PC-3 (cell line): ENCODE measurements at regions not wholly inside any gene's neighbourhood (a gene's known extent, or its start where the extent isn't known, plus 50 kb on each side); places are given as distances from the start of the nearest gene placed in this dataset.

Experiments used
- ATAC-seq: fragments of 200-7000 bp; cut with Tn5 transposase; 2 replicates; pipeline ENCODE4 v1.9.1; 2020; ENCODE audit warnings: mild to moderate bottlenecking, moderate library complexity
- BruUV-seq: library from RNA; stranded (reverse); fragments of 400-500 nt; replicated peaks from 2 replicates; lab custom pipeline; 2021; lab: Mats Ljungman, UMichigan
- CTCF ChIA-PET: fragments of 300-600 bp; sonication (Branson Sonifier 250); formaldehyde crosslinking; loops from one replicate; lab custom pipeline; 2022; ENCODE audit warnings: antibody characterized with exemption; lab: Charles Lee
- POLR2A ChIA-PET: fragments of 300-600 bp; sonication (Branson Sonifier 250); formaldehyde crosslinking; loops from one replicate; lab custom pipeline; 2022; ENCODE audit warnings: antibody characterized with exemption; ENCODE audit not compliant: unreplicated experiment; lab: Charles Lee
- DNase-seq: peaks from one replicate; pipeline ENCODE4 v3.0.0-alpha.2; 2015
- H2AFZ ChIP-seq: fragments of 300-600 bp; sonication (generic); 2 replicates; pipeline ENCODE4 v1.6.0; 2016; ENCODE audit warnings: antibody characterized with exemption, low read length
- H3F3A ChIP-seq: fragments of 300-600 bp; sonication (generic); one replicate; pipeline ENCODE4 v1.6.0; 2017; ENCODE audit warnings: antibody characterized with exemption, low read length, control low read depth, mild to moderate bottlenecking; ENCODE audit not compliant: unreplicated experiment
- H3K27ac ChIP-seq: fragments of 300-600 bp; sonication (generic); 2 replicates; pipeline ENCODE4 v1.5.1; 2016; ENCODE audit warnings: mild to moderate bottlenecking, low read length
- H3K27me3 ChIP-seq: fragments of 300-600 bp; sonication (generic); 2 replicates; pipeline ENCODE4 v1.6.1; 2016; ENCODE audit warnings: low read length, mixed read lengths
- H3K36me3 ChIP-seq: fragments of 300-600 bp; sonication (generic); 2 replicates; pipeline ENCODE4 v1.6.1; 2016; ENCODE audit warnings: low read depth, mixed run types, low read length, mixed read lengths
- H3K4me1 ChIP-seq: fragments of 300-600 bp; sonication (generic); 2 replicates; pipeline ENCODE4 v1.5.1; 2016; ENCODE audit warnings: low read length; ENCODE audit not compliant: insufficient read depth
- H3K4me2 ChIP-seq: fragments of 300-600 bp; sonication (generic); 2 replicates; pipeline ENCODE4 v1.6.0; 2016; ENCODE audit warnings: low read length
- H3K4me3 ChIP-seq: fragments of 300-600 bp; sonication (generic); 2 replicates; pipeline ENCODE4 v1.5.1; 2016; ENCODE audit warnings: mild to moderate bottlenecking, low read length, mixed read lengths
- H3K79me2 ChIP-seq: fragments of 300-600 bp; sonication (generic); 2 replicates; pipeline ENCODE4 v1.6.1; 2017; ENCODE audit warnings: low read length, mixed read lengths
- H3K9ac ChIP-seq: fragments of 300-600 bp; sonication (generic); 2 replicates; pipeline ENCODE4 v1.6.0; 2016; ENCODE audit warnings: mild to moderate bottlenecking, low read length
- H3K9me2 ChIP-seq: fragments of 300-600 bp; sonication (generic); replicated peaks from 2 replicates; pipeline ENCODE4 v1.6.1; 2016; ENCODE audit warnings: mixed run types, low read length, mixed read lengths
- H3K9me3 ChIP-seq: fragments of 300-600 bp; sonication (generic); 2 replicates; pipeline ENCODE4 v1.6.1; 2016; ENCODE audit warnings: low read length, mixed read lengths
- H4K20me1 ChIP-seq: fragments of 300-600 bp; sonication (generic); 2 replicates; pipeline ENCODE4 v1.6.1; 2016; ENCODE audit warnings: low read length, mixed read lengths
- EZH2 ChIP-seq: fragments of 300-600 bp; sonication (generic); IDR thresholded peaks from one replicate; pipeline ENCODE4 v1.6.1; 2017; ENCODE audit warnings: antibody characterized with exemption, mild to moderate bottlenecking, low read length; ENCODE audit not compliant: unreplicated experiment
- EZH2phosphoT487 ChIP-seq: fragments of 300-600 bp; sonication (generic); IDR thresholded peaks from 2 replicates; pipeline ENCODE4 v1.6.1; 2018; ENCODE audit warnings: mild to moderate bottlenecking, antibody characterized with exemption, low read length, borderline replicate concordance
- intact Hi-C: fragments of 100-400 bp; cut with micrococcal nuclease; formaldehyde crosslinking; loops from 2 replicates; pipeline ENCODE4 v1.9.0; 2023
- TF ChIP-seq, protein P1 (sequence below): fragments of 300-600 bp; sonication (generic); conservative IDR thresholded peaks from 2 replicates; pipeline ENCODE4 v1.5.1; 2017; ENCODE audit warnings: antibody characterized with exemption, low read depth, mild to moderate bottlenecking, low read length

DNA sequence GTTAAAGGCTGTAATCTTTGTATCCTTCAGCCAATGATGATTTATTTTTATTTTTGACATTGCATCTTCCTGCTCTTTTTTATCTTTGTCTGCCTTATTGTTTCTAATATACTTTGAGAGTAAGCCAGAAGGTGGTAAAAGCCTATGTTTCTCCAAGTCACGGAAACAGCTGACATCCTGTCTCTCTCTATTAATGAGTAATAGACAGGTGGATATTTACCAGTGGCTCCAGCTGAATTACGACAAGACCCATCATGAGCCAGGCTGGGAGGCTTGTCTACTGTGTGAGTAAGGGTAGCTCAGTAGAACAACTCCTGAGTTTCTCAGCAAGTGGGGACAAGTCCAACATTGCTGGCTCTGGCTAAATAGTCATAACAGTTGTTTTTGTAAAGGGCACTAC, 166.6 kb downstream of the NDFIP2 start:
- DNase-seq (peak; percentile 7), ATAC-seq (peak; percentile 62)
- BruUV-seq = no TSS peak
- TF ChIP-seq EZH2phosphoT487 (no peak), EZH2 (no peak)
- TF ChIP-seq, protein P1, sequence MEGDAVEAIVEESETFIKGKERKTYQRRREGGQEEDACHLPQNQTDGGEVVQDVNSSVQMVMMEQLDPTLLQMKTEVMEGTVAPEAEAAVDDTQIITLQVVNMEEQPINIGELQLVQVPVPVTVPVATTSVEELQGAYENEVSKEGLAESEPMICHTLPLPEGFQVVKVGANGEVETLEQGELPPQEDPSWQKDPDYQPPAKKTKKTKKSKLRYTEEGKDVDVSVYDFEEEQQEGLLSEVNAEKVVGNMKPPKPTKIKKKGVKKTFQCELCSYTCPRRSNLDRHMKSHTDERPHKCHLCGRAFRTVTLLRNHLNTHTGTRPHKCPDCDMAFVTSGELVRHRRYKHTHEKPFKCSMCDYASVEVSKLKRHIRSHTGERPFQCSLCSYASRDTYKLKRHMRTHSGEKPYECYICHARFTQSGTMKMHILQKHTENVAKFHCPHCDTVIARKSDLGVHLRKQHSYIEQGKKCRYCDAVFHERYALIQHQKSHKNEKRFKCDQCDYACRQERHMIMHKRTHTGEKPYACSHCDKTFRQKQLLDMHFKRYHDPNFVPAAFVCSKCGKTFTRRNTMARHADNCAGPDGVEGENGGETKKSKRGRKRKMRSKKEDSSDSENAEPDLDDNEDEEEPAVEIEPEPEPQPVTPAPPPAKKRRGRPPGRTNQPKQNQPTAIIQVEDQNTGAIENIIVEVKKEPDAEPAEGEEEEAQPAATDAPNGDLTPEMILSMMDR = no peak
- no peak overlapping the region for H3K4me2 ChIP-seq
- no peak overlapping the region for H3K27ac ChIP-seq
- H2AFZ ChIP-seq = no peak overlapping the region
- H3K9me3 ChIP-seq = no peaks in the 10 kb centered on the region
- ChIA-PET CTCF (no interaction called here), POLR2A (no interaction called here)
- no peaks in the 10 kb centered on the region for H3K9me2 ChIP-seq
- no peak overlapping the region for H3K9ac ChIP-seq
- no peaks in the 10 kb centered on the region for H3K36me3 ChIP-seq
- H3K4me1 ChIP-seq = no peaks in the 10 kb centered on the region
- H3K4me3 ChIP-seq = no peak overlapping the region
- H3K79me2 ChIP-seq = no peaks in the 10 kb centered on the region
- no peaks in the 10 kb centered on the region for H3K27me3 ChIP-seq
- H3F3A ChIP-seq = no peaks in the 10 kb centered on the region
- intact Hi-C loops = no loop called here
- no peaks in the 10 kb centered on the region for H4K20me1 ChIP-seq

DNA sequence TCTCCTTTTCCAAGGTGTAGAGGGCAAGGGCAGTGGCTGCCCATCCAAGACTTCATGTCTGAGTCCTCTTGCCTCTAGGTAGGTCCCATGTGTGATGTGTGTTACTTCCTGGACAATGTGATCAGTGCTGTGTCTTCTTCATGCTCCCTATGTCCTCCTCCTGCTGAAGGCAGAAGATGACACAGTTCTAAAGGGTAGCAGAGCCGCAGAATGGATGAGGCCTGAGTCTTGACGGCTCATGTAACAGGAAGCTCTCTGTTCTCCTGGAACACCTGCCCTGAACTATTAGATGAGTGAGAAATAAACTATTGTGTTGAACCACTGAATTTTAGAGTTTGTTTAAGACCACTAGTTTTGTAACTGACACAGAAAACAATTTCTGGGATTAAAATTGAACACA, 165.9 kb downstream of the NDFIP2 start:
- CTCF ChIA-PET = no interaction called here
- no peaks in the 10 kb centered on the region for H3K79me2 ChIP-seq
- H3K4me3 ChIP-seq = no peak overlapping the region
- no peak overlapping the region for H3K4me2 ChIP-seq
- H2AFZ ChIP-seq = no peak overlapping the region
- H4K20me1 ChIP-seq = no peaks in the 10 kb centered on the region
- intact Hi-C loops = no loop called here
- ATAC-seq = no peak
- no peaks in the 10 kb centered on the region for H3K36me3 ChIP-seq
- no TSS peak for BruUV-seq
- H3K9me3 ChIP-seq = no peaks in the 10 kb centered on the region
- H3F3A ChIP-seq = no peaks in the 10 kb centered on the region
- H3K27me3 ChIP-seq = no peaks in the 10 kb centered on the region
- no peaks in the 10 kb centered on the region for H3K4me1 ChIP-seq
- H3K9me2 ChIP-seq = no peaks in the 10 kb centered on the region
- POLR2A ChIA-PET = no interaction called here
- DNase-seq = no peak
- TF ChIP-seq EZH2 = no peak
- TF ChIP-seq EZH2phosphoT487 = no peak
- TF ChIP-seq, protein P1 = no peak
- no peak overlapping the region for H3K27ac ChIP-seq
- H3K9ac ChIP-seq = no peak overlapping the region

DNA sequence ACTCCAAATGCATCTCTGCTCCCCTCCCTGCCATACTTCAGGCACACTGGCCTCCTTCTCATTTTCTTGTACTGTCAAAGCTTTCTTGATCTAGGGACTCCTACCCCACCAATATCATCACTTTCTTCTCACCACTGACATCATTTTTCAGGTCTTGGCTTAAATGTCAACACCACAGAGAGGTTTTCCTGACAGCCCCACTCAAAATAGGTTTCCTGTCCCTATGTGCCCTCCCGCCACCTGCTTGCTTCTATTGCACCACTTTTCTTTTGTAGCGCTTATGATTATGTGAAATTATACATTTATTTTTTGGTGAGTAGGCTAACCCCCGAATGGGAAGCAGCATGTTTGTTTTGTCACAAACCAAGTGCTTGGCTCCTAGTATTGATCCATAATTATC, 164.6 kb downstream of the NDFIP2 start:
- no peak overlapping the region for H3K4me3 ChIP-seq
- H4K20me1 ChIP-seq = no peaks in the 10 kb centered on the region
- no peaks in the 10 kb centered on the region for H3K9me3 ChIP-seq
- no TSS peak for BruUV-seq
- no peak overlapping the region for H3K9ac ChIP-seq
- H3F3A ChIP-seq = no peaks in the 10 kb centered on the region
- ChIA-PET POLR2A (no interaction called here), CTCF (no interaction called here)
- H3K79me2 ChIP-seq = no peaks in the 10 kb centered on the region
- no peak for DNase-seq
- no peaks in the 10 kb centered on the region for H3K27me3 ChIP-seq
- H3K4me2 ChIP-seq = no peak overlapping the region
- H3K27ac ChIP-seq = no peak overlapping the region
- TF ChIP-seq, protein P1 = no peak
- no peak for TF ChIP-seq EZH2phosphoT487
- no peak for TF ChIP-seq EZH2
- no peak for ATAC-seq
- no peak overlapping the region for H2AFZ ChIP-seq
- no peaks in the 10 kb centered on the region for H3K4me1 ChIP-seq
- no peaks in the 10 kb centered on the region for H3K36me3 ChIP-seq
- intact Hi-C loops = no loop called here
- no peaks in the 10 kb centered on the region for H3K9me2 ChIP-seq
